Islet precursor cell (in vitro differentiated cells): ENCODE measurements at regions not wholly inside any gene's neighbourhood (a gene's known extent, or its start where the extent isn't known, plus 50 kb on each side); places are given as distances from the start of the nearest gene placed in this dataset.
"Not testable (repeated sequence)": the region's sequence is repeated elsewhere in the genome, so short reads cannot be mapped to it uniquely, and the experiment has no call there.

ENCODE experiments used
- DNase-seq: peaks from one replicate; pipeline ENCODE4 v3.0.0-alpha.2; 2018

DNA sequence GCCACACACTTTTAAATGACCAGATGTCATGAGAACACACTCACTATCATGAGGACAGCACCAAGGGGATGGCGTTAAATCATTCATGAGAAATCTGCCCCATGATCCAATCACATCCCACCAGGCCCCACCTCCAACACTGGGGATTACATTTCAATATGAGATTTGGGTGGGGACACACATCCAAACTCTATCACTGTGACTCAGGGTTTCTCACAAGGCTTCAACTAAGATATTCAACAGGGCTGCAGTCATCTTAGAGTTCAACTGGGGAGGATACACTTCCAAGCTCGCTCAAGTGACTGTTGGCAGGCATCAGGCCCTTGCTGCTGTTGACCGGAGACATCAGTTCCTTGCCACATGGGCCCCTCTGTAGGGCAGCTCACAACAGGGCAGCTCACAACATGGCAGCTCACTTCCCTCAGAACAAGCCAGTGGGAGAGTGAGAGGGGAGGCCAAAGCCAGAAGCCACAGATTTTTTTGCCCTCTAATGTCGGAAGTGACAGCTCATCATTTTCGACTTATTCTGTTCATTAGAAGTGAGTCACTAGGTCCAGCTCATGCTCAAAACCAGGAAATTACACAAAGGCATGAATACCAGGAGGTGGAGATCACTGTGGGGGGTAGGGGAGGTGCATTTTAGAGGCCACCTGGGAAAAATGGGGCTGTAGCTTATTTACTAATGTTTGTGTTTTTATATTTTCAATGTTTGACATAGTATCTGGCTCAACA is 50.8 kb upstream of the PTHLH start:
- DNase-seq, result no peak

DNA sequence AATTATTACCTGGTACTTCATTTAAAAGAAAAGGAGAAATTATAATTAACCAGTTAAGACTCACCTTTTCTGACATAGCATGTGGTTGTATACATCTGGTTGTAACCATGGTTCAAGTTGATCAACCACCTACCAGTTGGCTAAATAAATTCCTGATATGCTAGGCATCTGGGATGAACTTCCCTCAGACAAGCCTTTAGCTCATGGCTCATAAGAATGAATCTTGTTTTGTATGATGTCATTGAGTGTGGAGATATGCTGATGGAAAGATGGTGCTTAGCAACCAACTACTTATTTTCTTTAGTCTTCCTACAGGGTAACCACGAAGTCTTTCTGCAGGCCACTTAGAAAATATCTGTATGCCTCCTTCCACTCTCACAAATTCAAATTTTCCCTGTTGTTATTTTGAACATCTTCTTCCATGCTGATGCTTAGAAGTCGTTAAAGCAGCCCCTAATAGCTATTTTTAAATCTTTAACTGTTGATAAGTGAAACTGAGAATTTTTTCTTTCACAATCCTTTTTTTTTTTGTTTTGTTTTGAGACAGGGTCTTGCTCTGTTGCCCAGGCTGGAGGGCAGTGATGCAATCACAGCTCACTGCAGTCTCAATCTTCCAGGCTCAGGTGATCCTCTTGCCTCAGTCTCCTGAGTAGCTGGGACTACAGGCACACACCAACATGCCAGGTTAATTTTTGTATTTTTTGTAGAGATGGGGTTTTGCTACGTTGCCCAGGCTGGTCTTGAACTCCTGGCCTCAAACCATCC is 51.9 kb upstream of the PTHLH start:
- DNase-seq, result no peak

DNA sequence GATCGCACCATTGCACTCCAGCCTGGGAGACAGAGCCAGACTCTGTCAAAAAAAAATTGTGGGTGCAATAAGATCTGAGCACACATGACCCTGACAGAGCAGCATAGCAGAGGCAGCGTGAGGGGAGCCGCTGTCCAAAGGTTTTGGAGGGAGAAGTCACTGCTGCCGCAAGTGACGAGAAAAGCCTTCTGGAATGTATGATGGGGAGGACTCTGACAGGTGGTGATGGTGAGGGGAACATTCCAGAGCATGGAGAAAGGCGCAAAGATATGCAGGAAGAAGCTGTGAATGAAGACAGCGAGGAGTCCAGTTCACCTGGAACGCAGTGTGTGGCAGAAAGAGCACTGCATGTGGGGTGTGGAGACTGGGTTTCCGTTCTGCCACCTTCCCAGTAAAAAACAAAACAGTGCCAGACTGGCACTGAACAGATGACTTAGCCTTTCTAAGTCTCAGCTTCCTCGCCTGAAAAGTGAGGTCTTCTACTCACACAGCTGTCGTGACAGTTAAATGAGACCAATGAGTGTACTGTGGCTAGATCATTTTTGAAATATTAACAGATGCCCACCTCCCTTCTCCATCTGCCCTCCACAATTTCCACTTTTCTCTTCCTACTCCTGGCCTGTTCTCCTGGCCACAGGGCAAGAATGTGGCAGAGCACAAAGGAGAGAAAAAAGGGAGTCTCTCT is 53.4 kb upstream of the PTHLH start:
- no peak for DNase-seq

- peak; percentile 87 for DNase-seq
These were observed 54.2 kb upstream of the PTHLH start for GRCh38 chr12:28026701-28027100.

DNA sequence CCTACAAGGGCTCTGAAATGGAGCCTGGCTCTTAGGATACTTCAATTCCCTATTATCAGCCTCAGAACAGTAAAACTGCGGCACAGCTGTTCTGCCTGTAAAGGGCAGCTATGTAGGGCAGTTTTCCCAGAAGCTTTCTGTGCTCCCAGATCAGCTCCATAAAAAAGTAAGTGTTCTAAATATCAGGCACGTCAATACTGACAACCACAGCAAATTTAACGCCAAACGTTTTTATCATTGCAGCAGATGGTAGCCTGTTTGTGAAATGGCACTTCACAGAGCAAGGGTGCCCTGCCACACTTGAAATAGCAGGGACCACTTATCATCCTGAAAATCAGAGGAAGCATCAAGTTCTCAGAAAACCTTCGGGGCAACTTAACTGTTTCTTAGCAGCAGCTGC is 54.8 kb upstream of the PTHLH start:
- peak; percentile 61 for DNase-seq

- no peak for DNase-seq
These were observed 55.6 kb upstream of the PTHLH start for GRCh38 chr12:28027947-28028724.

DNA sequence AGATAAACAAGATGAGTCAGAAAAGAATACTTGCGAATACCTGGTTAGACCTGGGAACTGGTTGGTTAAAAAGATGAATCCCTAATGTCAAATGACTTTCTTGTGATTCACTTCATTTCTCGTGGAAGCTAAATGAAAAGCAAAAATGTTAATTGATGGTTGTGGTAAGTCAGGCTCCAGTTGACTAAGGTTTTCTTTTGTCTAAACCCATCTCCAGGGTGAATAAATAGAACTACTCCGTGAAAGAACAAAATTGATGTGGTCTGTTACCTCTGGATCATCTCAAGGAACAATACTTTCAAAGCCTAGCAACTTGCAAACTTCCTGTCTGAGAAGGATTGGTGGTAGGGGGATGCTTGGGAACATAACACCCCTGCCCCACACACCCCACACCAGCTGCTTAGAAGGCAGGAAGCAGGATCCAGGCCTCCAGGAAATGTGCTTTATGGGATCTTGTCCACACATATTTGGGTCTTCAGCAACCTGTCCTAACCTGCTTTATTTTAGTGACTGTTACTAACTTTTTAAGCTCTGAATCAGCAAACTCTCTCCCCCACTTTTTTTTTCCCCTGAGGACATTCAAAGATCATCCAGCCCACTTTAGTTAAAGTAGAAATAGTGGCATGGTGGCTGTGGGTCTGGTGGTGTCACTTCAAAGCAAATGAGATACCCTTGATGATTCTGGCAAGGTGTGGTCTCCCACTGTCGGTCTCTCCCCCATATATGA is 60.4 kb upstream of the PTHLH start:
- peak; percentile 97 for DNase-seq

GRCh38 chr12:28033538-28033915 is 61.0 kb upstream of the PTHLH start:
- DNase-seq, result no peak

- DNase-seq, result no peak
These were observed 61.7 kb upstream of the PTHLH start for GRCh38 chr12:28034271-28034670.

DNA sequence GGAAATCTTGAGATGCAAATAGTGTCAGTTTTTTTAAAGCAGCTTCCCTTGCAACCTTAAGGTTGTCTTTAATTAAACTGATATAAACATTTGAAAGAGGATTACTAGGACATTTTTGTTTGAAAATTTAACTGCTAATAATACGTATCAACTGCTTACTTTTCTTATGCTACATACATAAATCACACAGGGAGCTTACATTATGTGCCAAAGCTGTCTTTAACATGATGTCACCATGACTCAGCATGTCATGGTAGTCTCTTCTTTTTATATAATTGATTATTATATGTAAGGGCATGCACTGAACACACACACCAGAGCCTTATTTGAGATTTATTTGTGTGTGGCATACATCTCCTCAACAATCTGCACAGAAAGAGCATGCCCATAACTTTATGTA is 63.0 kb upstream of the PTHLH start:
- DNase-seq, result no peak

DNA sequence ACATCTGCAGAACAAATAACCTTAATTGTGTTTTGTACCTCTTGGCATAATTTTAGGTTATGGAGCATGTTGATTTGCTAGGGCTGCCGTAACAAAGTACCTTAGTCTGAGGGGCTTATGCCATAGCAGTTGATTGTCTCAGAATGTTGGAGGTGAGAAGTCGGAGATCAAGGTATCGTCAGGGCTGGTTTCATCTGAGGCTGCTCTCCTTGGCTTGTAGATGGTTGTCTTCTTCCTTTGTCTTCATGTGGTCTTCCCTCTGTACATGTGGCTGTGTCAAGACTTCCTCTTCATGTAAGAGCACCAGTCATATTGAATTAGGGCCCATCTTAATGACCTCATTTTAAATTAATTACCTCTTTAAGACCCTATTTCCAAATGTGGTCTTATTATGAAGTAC is 64.4 kb upstream of the PTHLH start:
- DNase-seq, result no peak

DNA sequence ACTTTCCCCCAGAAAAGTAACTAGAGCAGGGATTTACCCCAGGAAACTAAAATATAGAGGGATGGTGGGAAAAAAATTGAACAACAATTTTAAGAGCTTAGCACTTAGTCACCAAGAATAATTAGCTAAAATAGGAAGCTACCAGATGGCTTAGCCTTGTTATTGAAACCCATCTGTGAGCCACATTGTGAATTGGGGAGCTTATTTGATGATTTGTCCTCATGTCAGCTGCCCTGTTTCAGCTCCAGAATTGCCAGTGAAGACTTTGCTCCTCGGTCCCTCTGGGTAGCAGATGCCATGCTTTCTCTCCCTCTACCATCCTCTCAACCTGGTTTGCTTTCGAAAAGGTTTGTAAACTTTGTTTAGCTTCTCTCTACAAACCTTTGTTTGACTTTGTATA is 67.7 kb upstream of the PTHLH start:
- DNase-seq, result no peak

DNA sequence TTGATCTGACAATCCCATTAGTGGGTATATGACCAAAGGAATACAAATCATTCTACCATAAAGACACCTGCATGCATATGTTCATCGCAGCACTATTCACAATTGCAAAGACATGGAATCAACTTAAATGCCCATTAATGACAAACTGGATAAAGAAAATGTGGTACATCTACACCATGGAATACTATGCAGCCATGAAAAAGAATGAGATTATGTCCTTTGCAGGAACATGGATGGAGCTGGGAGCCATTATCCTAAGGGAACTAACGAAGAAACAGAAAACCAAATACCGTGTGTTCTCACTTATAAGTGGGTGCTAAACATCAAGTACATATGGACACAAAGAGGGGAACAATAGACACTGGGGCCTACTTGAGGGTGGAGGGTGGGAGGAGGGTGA is 74.1 kb upstream of the PTHLH start:
- not testable (repeated sequence) for DNase-seq

GRCh38 chr12:28050606-28051005 is 78.1 kb upstream of the PTHLH start:
- peak; percentile 67 for DNase-seq

DNA sequence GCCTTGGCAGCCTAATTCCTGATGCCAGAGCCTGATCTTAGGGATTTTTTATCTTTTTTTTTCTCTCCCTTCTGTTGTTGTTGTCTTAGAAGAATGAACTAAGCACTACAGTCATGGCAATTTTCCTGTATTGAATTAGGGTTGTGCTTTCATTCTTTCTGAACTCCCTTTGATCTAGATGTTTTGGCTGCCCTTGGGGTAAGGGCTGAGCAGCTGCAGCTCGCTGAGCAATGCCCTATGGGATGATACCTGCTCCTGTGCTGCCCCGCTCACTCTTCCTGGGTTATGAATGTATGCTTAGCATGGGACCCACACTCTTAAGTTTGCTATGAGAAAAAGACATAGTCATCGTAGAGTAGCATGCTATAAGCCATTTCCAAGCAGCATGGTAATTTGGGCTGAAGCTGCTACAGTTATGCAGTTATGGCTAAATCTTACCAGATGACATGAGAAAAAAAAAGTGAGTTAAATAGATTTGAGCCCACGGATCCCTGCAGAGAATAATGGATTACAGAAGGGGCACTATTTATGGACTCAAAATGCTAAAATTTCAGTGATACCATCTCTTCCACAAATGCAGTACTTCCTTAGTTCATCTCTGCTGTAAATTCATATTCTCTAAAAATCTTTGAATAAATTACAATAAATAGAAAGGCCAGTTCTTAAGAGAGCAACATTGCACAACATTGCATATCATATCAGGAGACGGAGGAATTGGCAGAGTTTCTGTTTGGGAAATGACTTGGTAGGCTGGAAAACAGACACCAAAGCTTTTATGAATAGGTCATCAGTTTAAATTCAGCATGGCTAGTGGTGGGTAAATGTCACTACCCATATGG is 79.2 kb upstream of the PTHLH start:
- no peak for DNase-seq

GRCh38 chr12:28053564-28053963 is 81.0 kb upstream of the PTHLH start:
- no peak for DNase-seq

- no peak for DNase-seq
These were observed 82.0 kb upstream of the PTHLH start for GRCh38 chr12:28054583-28054982.

DNA sequence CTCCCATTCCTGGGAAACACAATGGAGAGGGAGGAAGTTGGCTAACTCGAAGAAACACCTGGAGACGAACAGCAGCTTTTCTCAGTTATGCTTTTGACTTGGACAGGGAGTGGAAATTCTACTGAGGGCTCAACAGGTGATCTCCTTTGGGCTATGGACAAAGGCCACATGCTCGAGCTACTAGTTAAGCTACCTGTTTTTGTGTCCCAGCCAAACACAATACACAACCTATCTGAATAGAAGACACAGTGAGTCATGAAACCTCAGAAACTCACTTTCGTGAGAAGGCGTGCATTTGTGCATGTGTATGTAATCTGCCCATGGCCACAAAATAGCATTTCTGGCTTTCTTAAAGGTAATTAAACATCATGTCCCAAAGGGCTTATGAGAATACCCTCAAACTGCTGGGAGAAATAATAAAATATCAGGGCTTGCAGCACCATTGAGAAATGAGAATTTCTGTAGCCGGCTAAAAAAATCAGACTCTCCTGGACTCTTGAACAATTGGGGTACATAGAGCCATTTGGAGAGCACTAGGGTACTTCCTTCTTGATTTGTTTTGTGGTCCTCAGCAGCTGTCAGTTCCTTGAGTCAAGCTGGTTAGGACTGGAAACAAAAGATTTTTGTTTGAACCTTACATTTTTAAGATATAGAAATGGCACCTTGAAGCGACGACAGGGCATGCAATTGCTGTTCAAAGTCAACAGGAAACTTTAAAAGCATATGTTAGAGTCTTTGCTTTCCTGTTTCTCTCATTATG is 85.5 kb upstream of the PTHLH start:
- no peak for DNase-seq

DNA sequence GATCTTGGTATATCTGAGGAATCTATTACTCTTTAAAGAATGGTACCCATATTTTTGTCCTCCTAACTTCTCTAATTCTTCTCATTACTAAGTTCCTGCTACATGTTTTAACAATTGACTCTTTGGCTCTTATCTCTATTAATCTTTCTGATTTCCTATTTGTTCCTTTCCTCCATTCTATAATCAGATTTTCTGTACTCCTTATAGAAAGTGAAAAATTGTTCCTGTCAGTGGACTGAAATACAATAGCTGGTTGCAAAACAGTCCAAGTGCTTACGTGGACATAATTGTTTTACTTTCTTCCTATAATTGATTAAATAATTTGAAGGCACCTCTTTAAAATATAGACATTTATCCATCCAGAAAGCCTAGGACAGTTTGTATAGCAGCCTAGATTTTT is 86.7 kb upstream of the PTHLH start:
- no peak for DNase-seq

DNA sequence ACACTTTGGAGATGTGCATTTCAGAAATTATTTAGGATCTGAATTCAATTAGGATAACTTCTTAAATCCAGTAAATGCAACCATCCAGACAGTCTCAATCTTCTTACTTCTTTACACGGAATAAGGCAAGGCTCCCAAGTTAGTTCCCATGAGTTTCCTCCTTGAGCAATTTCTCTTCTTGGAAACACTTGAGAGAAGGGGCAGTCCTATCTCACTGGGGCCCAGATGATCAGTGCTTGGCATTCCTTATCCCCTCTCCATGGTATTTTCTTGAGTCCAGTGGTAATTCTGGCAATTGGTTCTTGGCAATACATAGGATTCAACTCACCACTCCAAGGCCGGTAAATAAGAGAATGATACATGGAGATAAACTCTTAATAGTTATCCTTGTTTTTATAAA is 87.1 kb upstream of the PTHLH start:
- DNase-seq, result no peak

DNA sequence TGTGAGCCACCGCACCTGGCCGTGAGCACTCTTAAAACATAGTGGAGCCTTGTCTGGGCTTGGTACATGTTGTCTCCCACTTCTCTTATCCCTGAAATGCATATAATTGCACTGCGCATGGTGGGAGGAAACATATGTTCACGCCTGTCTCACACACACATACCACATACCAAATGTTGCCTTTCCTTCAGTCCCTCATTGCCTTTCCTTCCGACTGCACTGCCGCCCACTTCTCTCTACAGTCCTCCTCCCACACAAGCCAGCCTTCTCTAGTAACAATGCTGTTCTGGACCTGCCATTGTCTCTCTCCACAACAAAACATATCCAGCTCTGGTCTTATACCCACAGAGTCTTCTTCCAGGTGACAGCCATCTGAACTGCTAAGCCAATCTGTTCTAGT is 88.3 kb upstream of the PTHLH start:
- DNase-seq, result no peak
